Skin of body (tissue), 1 donor: ENCODE measurements at regions not wholly inside any gene's neighbourhood (a gene's known extent, or its start where the extent isn't known, plus 50 kb on each side); places are given as distances from the start of the nearest gene placed in this dataset.

Source experiments
- DNase-seq: peaks from one replicate; lab custom pipeline; 2025; lab: John Stamatoyannopoulos, UW

DNA sequence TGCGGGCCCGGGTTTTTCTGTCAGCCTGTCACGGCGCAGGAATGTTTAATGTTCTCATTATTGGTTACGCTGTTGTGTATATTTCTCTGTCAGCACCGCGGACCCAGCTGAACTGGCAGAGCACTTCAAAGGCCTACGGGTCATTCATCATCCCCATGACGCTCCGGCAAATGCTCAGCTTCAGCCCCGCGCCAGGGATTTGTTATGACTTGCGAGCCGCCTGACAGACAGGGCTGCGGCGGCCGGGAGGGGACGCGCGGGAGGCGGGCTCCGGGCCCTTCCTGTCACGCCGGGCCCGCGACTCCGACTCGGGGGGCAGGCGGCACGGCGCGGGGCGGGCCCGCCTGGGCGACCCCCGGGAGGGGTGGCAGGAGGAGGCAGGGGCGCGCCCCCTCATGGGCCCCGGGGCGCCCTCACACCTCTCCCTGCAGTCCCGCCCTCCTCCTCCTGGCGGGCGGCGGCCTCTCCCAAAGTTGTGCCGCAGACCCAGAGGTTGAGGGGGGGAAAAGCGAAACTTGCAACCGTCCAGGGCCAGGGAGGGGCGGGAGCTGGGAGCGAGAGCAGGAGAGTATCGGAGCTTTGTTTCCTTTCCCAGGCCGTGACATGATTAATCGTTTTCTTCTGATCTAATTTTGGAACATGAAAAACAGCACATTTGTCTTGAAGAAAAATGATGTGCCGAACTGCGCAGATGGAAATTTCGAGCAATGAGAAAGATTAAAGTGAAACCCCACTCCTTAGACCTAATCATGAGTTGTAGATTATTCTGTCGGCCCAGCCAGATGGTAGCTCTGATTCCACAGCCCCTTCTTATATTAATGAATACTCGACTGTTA is 59.3 kb upstream of the COMTD1 start:
- DNase-seq = peak; percentile 95

DNA sequence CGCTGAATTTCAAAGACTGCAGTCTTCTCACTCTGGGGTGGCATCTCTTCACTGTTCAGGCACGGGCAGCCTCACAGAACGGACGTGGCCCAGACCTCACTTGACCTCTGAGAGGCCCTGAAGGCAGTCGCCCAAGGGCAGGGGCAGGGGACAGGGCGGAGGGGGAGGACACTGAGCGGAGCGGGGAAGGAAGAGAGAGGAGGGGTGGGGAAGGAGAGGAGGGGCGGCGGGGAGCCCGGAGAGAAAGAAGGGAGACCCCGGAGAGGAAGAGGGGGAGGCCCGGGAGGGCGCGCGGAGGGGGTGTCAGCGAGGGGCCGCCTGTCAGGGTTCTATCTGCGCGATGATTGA is 58.7 kb upstream of the COMTD1 start:
- no peak for DNase-seq

DNA sequence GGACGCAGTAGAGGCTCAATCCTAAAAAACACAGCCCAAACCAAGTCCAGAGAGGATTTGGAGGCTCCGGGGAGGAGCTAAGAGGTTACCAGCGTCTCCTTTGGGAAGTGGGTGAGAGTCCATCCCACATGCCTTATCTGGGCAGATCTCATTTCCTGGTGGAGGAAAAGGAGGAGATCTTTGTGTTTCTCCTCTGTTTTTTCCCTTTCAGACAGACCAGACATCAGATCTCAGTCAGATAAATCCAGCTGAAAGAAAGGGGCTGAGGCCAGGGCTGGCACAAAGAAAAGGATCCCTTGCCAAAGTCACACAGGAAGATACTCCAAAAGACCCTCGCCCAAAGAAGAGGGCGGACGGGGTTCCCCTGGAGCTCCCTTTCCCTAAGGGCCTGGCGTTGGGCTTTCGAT is 58.3 kb upstream of the COMTD1 start:
- DNase-seq = no peak

DNA sequence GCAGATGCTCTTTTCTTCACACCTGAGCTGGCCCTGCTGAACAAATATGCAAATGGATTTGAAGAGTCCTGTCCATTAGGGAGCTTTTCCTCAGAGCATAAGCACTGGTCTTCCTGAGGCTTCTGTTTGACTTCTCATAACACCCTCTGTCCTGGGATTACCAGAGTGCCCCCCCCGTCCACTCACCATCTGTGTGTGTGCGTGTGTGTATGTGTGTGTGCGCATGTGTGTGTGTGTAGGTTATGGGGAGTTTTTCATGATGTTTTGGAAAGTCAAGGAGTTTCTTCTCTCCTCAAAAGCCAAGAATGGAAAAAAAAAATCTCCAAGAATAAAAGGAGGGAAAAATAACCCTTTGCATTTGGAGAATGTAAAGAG is 57.7 kb upstream of the COMTD1 start:
- DNase-seq = no peak

DNA sequence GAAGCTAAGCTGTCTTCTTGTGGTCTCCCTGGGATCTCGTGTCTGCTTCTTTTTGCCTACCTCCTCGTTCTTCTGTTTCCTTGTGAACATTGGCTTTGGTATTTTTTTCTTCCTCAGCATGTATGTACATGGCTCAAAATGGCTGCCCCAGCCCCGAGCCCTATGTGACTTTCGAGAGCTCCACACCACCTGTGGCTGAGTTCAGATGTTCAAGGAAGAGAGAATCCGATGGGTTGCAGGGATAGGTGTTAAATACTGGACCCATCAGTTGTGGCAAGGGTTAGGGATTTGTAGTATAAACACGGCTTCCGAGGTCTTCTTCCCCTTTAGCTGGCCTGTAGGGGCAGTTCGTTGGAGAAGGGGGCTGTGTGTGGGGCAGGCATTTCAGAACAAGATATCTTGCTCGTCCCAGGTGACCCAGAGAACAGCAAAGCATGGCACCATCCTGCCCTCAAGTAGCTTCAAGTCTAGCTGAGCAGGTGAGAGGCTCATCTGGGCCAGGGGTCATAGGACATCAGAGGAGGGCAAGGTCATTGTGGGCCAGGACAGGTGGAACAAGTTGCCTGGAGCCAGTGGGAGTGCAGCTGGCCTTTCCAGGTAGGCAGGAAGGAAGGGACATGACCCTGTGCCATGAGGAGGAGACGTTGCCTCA is 57.2 kb upstream of the COMTD1 start:
- no peak for DNase-seq

DNA sequence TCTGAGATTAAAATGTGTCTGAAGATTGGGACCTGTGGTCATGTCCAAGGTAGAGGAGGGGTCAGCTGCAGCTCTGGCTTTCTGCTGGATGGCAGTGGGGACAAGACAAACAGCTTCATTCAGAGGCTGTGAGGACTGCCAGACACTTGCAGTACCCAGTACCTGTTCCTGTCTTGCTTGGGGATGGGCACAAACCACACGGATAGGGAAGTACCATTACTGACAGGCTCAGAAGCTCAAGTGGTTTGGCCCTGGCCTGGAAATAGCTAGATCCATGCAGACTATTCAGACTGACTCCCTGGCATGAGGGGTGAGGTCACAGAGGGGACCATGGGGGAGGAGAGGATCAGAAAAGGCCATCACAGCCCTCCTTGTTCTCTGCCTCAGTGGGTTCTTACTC is 56.0 kb upstream of the COMTD1 start:
- DNase-seq = no peak

DNA sequence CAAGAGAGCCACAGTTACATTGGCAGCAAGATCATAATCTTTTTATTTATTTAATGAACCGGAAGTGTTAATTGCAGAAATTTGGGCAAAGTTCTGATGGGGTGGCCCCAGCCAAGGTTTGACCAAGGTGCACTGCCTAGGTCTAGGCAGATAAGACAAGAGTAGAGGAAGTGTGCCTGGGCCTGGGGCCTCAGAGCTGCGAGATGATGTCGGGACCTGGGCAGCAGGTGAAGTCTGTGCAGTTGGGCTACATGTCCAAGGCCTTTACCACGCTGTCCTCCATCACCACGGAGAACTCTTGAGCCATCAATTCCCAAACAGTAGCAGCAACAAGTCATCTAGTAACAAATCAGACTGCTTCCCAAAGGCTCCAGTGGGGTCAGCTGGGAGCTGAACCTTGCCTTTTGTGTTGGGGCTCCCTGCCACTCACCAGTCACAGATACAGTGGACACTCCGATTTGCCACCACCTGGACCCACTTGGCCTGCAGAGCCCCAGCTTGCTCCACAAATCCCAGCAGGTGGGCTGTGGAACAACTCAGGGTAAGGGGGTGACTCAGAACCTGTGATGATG is 52.5 kb upstream of the COMTD1 start:
- DNase-seq = no peak

DNA sequence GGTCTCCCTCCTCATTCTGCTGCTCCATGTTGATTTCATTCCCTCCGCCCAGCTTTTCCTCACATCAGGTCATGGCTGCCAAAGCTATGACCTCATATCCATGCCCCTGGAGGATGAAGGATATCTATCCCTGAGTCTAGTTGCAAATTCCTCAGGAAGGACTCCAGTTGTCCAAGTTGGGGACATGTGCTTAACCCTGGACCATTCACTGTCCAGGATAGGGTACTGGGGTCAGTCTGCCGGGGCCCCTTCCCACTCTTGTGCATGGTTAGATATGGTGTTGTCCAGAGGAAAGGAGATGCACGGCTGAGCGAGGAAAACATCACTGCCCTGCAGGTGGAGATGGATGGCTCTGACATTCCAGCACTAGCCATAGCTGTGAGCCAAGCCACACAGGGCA is 51.9 kb upstream of the COMTD1 start:
- DNase-seq = no peak

DNA sequence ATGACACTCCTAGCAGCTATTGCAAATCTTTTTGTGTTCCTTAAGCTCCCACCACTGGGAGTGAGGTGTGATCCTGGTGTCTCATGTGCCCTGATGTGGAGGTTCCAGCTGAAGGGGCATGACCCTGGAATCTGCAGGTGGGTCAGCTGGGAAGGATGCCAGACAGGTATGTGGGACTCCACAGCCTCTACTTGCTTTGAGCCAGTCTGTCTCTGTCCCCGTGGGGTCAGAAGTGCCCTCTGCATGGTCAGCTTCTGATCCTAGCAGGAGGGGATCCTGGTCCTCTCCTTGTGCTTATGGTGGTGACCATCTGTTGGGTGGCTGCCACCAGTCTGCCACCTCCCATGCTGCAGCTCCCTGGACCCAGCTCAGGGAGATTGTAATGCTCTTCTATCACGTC is 51.1 kb upstream of the COMTD1 start:
- no peak for DNase-seq
